ENCODE measurements at regions not wholly inside any gene's neighbourhood (a gene's known extent, or its start where the extent isn't known, plus 50 kb on each side); places are given as distances from the start of the nearest gene placed in this dataset.

DNA sequence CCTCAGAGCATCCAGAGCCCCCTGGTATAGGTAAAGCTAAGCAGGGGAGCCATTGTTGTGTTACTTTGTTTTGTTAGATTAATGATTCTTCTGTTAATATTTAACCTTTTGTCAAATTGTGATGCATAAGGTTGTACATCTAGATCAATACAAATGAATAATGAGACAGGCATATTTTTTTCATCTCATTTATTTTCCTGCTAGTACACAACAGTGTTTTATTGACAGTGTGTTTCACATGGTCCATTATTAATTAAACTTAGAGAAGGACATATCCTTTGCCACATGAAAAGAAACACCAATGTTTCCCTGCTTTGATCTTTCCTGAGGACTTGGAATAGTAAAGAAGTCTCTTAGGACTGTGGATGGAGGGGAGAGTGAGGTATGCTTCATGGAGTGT is 543.6 kb upstream of the CFAP20DC start:
- peaks cover 3% of the 10 kb centered on the region for H3K27me3 Mint-ChIP-seq
- no peak for ATAC-seq
- no peak overlapping the region for H3K27ac Mint-ChIP-seq
- H3K4me1 Mint-ChIP-seq (ENCODE audit: low read depth): no peaks in the 10 kb centered on the region
- TF ChIP-seq CTCF (IDR thresholded peaks at IDR 0.05): no peak
- no peaks in the 10 kb centered on the region for H3K9me3 Mint-ChIP-seq
- ChIA-PET CTCF (interaction anchor here (4.0 kb wide), 1 partner anchor 18 kb away, joined by 17 read pairs; no protein-coding TSS in a partner anchor), POLR2A (no interaction called here)
- no peaks in the 10 kb centered on the region for H3K36me3 Mint-ChIP-seq (ENCODE audit: low read depth)
- intact Hi-C loops (cut with micrococcal nuclease): no loop called here
- no peak for DNase-seq
- no peak overlapping the region for H3K4me3 Mint-ChIP-seq

DNA sequence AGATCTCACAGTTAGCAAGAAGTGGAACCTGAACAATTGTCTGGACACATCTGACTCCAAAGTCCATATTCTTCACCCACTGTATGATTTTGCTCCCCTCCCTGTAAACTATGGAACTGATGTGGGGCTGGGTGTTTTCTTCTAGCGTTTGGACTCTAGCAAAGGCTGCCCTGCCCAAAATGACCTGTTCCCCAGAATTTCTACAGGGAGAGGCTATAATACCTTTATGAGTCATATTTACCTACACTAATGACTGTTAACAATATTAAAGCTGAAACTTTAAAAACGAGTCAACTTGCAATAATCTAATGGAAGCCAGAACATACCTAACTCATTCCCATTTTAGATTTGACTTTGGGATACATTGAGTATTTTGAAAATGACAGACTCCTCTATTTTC is 531.2 kb upstream of the CFAP20DC start:
- ChIA-PET CTCF (interaction anchor here (0.9 to 1.4 kb wide), 2 partner anchors 39 to 277 kb away, joined by 3 to 4 read pairs; no protein-coding TSS in a partner anchor), POLR2A (interaction anchor here (0.6 kb wide), 1 partner anchor 156 kb away, joined by 3 read pairs; no protein-coding TSS in a partner anchor)
- DNase-seq (no peak), ATAC-seq (no peak)
- no peak for TF ChIP-seq CTCF (IDR thresholded peaks at IDR 0.05)
- intact Hi-C loops (cut with micrococcal nuclease): no loop called here
- peaks cover 5% of the 10 kb centered on the region for H3K4me1 Mint-ChIP-seq (ENCODE audit: low read depth)
- H3K27me3 Mint-ChIP-seq: no peaks in the 10 kb centered on the region
- H3K27ac Mint-ChIP-seq: no peak overlapping the region
- no peak overlapping the region for H3K4me3 Mint-ChIP-seq
- H3K9me3 Mint-ChIP-seq: peaks cover 6% of the 10 kb centered on the region
- H3K36me3 Mint-ChIP-seq (ENCODE audit: low read depth): peaks cover 3% of the 10 kb centered on the region

GRCh38 chr3:59580499-59580898 is 530.7 kb upstream of the CFAP20DC start:
- TF ChIP-seq CTCF (IDR thresholded peaks at IDR 0.05): no peak
- no peak for ATAC-seq
- Mint-ChIP-seq H3K27me3 (no peaks in the 10 kb centered on the region), H3K27ac (no peak overlapping the region), H3K9me3 (peaks cover 3% of the 10 kb centered on the region), H3K36me3 (ENCODE audit: low read depth) (no peaks in the 10 kb centered on the region), H3K4me1 (ENCODE audit: low read depth) (peaks cover 5% of the 10 kb centered on the region), H3K4me3 (no peak overlapping the region)
- intact Hi-C loops (cut with micrococcal nuclease): no loop called here
- ChIA-PET CTCF (interaction anchor here (1.4 kb wide), 1 partner anchor 277 kb away, joined by 4 read pairs; no protein-coding TSS in a partner anchor), POLR2A (interaction anchor here (0.6 kb wide), 1 partner anchor 157 kb away, joined by 3 read pairs; no protein-coding TSS in a partner anchor)
- no peak for DNase-seq

GRCh38 chr3:59578129-59578528 is 528.3 kb upstream of the CFAP20DC start:
- TF ChIP-seq CTCF (IDR thresholded peaks at IDR 0.05): no peak
- DNase-seq: no peak
- ATAC-seq: no peak
- Mint-ChIP-seq H3K4me1 (ENCODE audit: low read depth) (peaks cover 8% of the 10 kb centered on the region), H3K4me3 (no peak overlapping the region), H3K27ac (no peak overlapping the region), H3K36me3 (ENCODE audit: low read depth) (no peaks in the 10 kb centered on the region), H3K27me3 (no peaks in the 10 kb centered on the region), H3K9me3 (peaks cover 3% of the 10 kb centered on the region)
- CTCF ChIA-PET: interaction anchor here (1.0 to 4.4 kb wide), 3 partner anchors 232 to 1804 kb away, joined by 3 to 19 read pairs (median 4); no protein-coding TSS in a partner anchor
- intact Hi-C loops (cut with micrococcal nuclease): loop anchor here (5.0 kb wide), 1 partner anchor 279 kb away; no protein-coding TSS in a partner anchor
- POLR2A ChIA-PET: no interaction called here

GRCh38 chr3:59576606-59577005 is 526.8 kb upstream of the CFAP20DC start:
- intact Hi-C loops (cut with micrococcal nuclease): loop anchor here (5.0 kb wide), 1 partner anchor 281 kb away; no protein-coding TSS in a partner anchor
- H3K4me1 Mint-ChIP-seq (ENCODE audit: low read depth): peaks cover 8% of the 10 kb centered on the region
- H3K36me3 Mint-ChIP-seq (ENCODE audit: low read depth): no peaks in the 10 kb centered on the region
- CTCF ChIA-PET: interaction anchor here (0.8 to 4.4 kb wide), 9 partner anchors 9 to 434 kb away, joined by 3 to 19 read pairs (median 3); no protein-coding TSS in a partner anchor
- no peak overlapping the region for H3K27ac Mint-ChIP-seq
- POLR2A ChIA-PET: no interaction called here
- H3K4me3 Mint-ChIP-seq: no peak overlapping the region
- no peaks in the 10 kb centered on the region for H3K27me3 Mint-ChIP-seq
- ATAC-seq: no peak
- no peaks in the 10 kb centered on the region for H3K9me3 Mint-ChIP-seq
- DNase-seq: no peak
- TF ChIP-seq CTCF (IDR thresholded peaks at IDR 0.05): no peak

Measured in activated CD8-positive, alpha-beta T cell treated with anti-CD3 and anti-CD28 coated beads for 36 hours (primary cell).